H9 (cell line): ENCODE measurements at regions not wholly inside any gene's neighbourhood (a gene's known extent, or its start where the extent isn't known, plus 50 kb on each side); places are given as distances from the start of the nearest gene placed in this dataset.

Source experiments
- DNase-seq: peaks from one replicate; pipeline ENCODE4 v3.0.0-alpha.2; 2017
- H2AFZ ChIP-seq: one replicate; pipeline ENCODE4 v1.6.1; 2013; ENCODE audit warnings: mild to moderate bottlenecking, low read length, control low read depth, moderate library complexity
- H2AK5ac ChIP-seq: 2 replicates; pipeline ENCODE4 v1.6.1; 2013; ENCODE audit warnings: low read length, control low read depth, mixed read lengths; ENCODE audit not compliant: insufficient read length
- H2BK120ac ChIP-seq: one replicate; pipeline ENCODE4 v1.6.1; 2013; ENCODE audit warnings: low read depth, mild to moderate bottlenecking, low read length, control low read depth, inconsistent platforms; ENCODE audit not compliant: poor library complexity, severe bottlenecking
- H2BK12ac ChIP-seq: 2 replicates; pipeline ENCODE4 v1.6.1; 2013; ENCODE audit warnings: low read length, control low read depth, mixed read lengths, low read depth; ENCODE audit not compliant: insufficient read length
- H2BK15ac ChIP-seq: 2 replicates; pipeline ENCODE4 v1.6.1; 2013; ENCODE audit warnings: low read depth, low read length, control low read depth
- H2BK20ac ChIP-seq: one replicate; pipeline ENCODE4 v1.6.1; 2013; ENCODE audit warnings: low read depth, mild to moderate bottlenecking, low read length, control low read depth, inconsistent platforms; ENCODE audit not compliant: poor library complexity, severe bottlenecking
- H2BK5ac ChIP-seq: 2 replicates; pipeline ENCODE4 v1.6.1; 2013; ENCODE audit warnings: low read length, control low read depth, mixed read lengths; ENCODE audit not compliant: insufficient read length
- H3K14ac ChIP-seq: 2 replicates; pipeline ENCODE4 v1.6.1; 2013; ENCODE audit warnings: low read length, control low read depth; ENCODE audit not compliant: insufficient read depth
- H3K18ac ChIP-seq: 2 replicates; pipeline ENCODE4 v1.6.1; 2013; ENCODE audit warnings: low read depth, mild to moderate bottlenecking, mixed read lengths, low read length, control low read depth; ENCODE audit not compliant: insufficient read length
- H3K23ac ChIP-seq: 2 replicates; pipeline ENCODE4 v1.6.1; 2013; ENCODE audit warnings: low read length, control low read depth, mixed read lengths, low read depth; ENCODE audit not compliant: insufficient read length
- H3K23me2 ChIP-seq: 2 replicates; pipeline ENCODE4 v1.6.1; 2013; ENCODE audit warnings: low read depth, mild to moderate bottlenecking, mixed read lengths, low read length, control low read depth; ENCODE audit not compliant: insufficient read length, poor library complexity, severe bottlenecking
- H3K27ac ChIP-seq: 2 replicates; pipeline ENCODE4 v1.5.1; 2013; ENCODE audit warnings: low read length, control low read depth, mixed read lengths, low read depth; ENCODE audit not compliant: insufficient read length
- H3K27me3 ChIP-seq: 2 replicates; pipeline ENCODE4 v1.6.1; 2013; ENCODE audit warnings: low read length, control low read depth, inconsistent platforms; ENCODE audit not compliant: insufficient read depth
- H3K4ac ChIP-seq: 2 replicates; pipeline ENCODE4 v1.6.1; 2013; ENCODE audit warnings: low read depth, mild to moderate bottlenecking, control low read depth, inconsistent platforms, low read length, moderate library complexity
- H3K4me1 ChIP-seq: 2 replicates; pipeline ENCODE4 v1.6.1; 2013; ENCODE audit warnings: low read length, control low read depth, inconsistent platforms; ENCODE audit not compliant: insufficient read depth
- H3K4me2 ChIP-seq: 2 replicates; pipeline ENCODE4 v1.6.1; 2013; ENCODE audit warnings: low read length, control low read depth, mixed read lengths; ENCODE audit not compliant: insufficient read length, insufficient read depth
- H3K56ac ChIP-seq: 2 replicates; pipeline ENCODE4 v1.6.1; 2013; ENCODE audit warnings: low read depth, mild to moderate bottlenecking, mixed read lengths, low read length, control low read depth; ENCODE audit not compliant: insufficient read length
- H3K79me1 ChIP-seq: 2 replicates; pipeline ENCODE4 v1.6.1; 2013; ENCODE audit warnings: low read depth, mild to moderate bottlenecking, moderate library complexity, low read length, control low read depth, inconsistent platforms; ENCODE audit not compliant: insufficient read depth, poor library complexity, severe bottlenecking
- H3K79me2 ChIP-seq: 2 replicates; pipeline ENCODE4 v1.6.1; 2013; ENCODE audit warnings: low read length, control low read depth, inconsistent platforms; ENCODE audit not compliant: insufficient read depth
- H3K9ac ChIP-seq: 2 replicates; pipeline ENCODE4 v1.6.1; 2013; ENCODE audit warnings: low read length, control low read depth, mixed read lengths; ENCODE audit not compliant: insufficient read length; ENCODE audit errors: extremely low read depth
- H3K9me3 ChIP-seq: one replicate; pipeline ENCODE4 v1.6.1; 2013; ENCODE audit warnings: low read depth, low read length, inconsistent platforms; ENCODE audit not compliant: control insufficient read depth
- H3T11ph ChIP-seq: one replicate; pipeline ENCODE4 v1.6.1; 2013; ENCODE audit warnings: mild to moderate bottlenecking, low read length, control low read depth, inconsistent platforms
- H4K20me1 ChIP-seq: one replicate; pipeline ENCODE4 v1.6.1; 2013; ENCODE audit not compliant: control insufficient read depth, insufficient read length, insufficient read depth
- H4K5ac ChIP-seq: 2 replicates; pipeline ENCODE4 v1.6.1; 2013; ENCODE audit warnings: low read depth, mild to moderate bottlenecking, mixed read lengths, low read length, control low read depth; ENCODE audit not compliant: insufficient read length
- H4K8ac ChIP-seq: replicated peaks from 2 replicates; pipeline ENCODE4 v1.6.1; 2013; ENCODE audit warnings: low read length, control low read depth, mixed read lengths, low read depth; ENCODE audit not compliant: insufficient read length
- H4K91ac ChIP-seq: 2 replicates; pipeline ENCODE4 v1.6.1; 2013; ENCODE audit warnings: low read depth, mild to moderate bottlenecking, moderate library complexity, mixed read lengths, low read length, control low read depth; ENCODE audit not compliant: insufficient read length
- H3K27ac Mint-ChIP-seq, 3 experiments: 2 replicates in 2 of 3; 3 replicates in 1 of 3; pipeline ENCODE4 v1.8.0; 2020 to 2021; ENCODE audit warnings: mixed read lengths in 3 of 3, mild to moderate bottlenecking in 1 of 3, moderate library complexity in 1 of 3
- H3K27me3 Mint-ChIP-seq: 2 replicates; pipeline ENCODE4 v1.8.0; 2021; ENCODE audit warnings: low read depth, mild to moderate bottlenecking, moderate library complexity, mixed read lengths
- H3K36me3 Mint-ChIP-seq, 3 experiments: 2 replicates in 2 of 3; 3 replicates in 1 of 3; pipeline ENCODE4 v1.8.0; 2020 to 2021; ENCODE audit warnings: low read depth in 3 of 3, mixed read lengths in 3 of 3; ENCODE audit not compliant: insufficient read depth in 1 of 3
- H3K4me1 Mint-ChIP-seq, 2 experiments: 2 replicates each; pipeline ENCODE4 v1.8.0; 2020; ENCODE audit warnings: mixed read lengths in 2 of 2
- H3K4me3 Mint-ChIP-seq, 2 experiments: 2 replicates in 1 of 2; 3 replicates in 1 of 2; pipeline ENCODE4 v1.8.0; 2020 to 2021; ENCODE audit warnings: mild to moderate bottlenecking in 2 of 2, mixed read lengths in 2 of 2, moderate library complexity in 1 of 2
- H3K9me3 Mint-ChIP-seq, 2 experiments: 2 replicates in 1 of 2; 3 replicates in 1 of 2; pipeline ENCODE4 v1.8.0; 2020; ENCODE audit warnings: mild to moderate bottlenecking in 2 of 2, mixed read lengths in 2 of 2, moderate library complexity in 1 of 2
- WGBS: extraction: QIAGEN DNeasy Blood & Tissue Kit; methylation state at CpG from one replicate; pipeline ENCODE4 v1.1.7; 2013; ENCODE audit warnings: missing lambda C conversion rate, low lambda C conversion rate, mixed read lengths; ENCODE audit not compliant: insufficient read length; ENCODE audit errors: extremely low coverage; 5-methylcytosine and 5-hydroxymethylcytosine counted together
- TF ChIP-seq, protein P1 (sequence below): fragments of 200-600 bp; sonication (generic); conservative IDR thresholded peaks from 3 replicates; pipeline ENCODE4 v1.8.0; 2021; ENCODE audit warnings: antibody characterized with exemption, mild to moderate bottlenecking

DNA sequence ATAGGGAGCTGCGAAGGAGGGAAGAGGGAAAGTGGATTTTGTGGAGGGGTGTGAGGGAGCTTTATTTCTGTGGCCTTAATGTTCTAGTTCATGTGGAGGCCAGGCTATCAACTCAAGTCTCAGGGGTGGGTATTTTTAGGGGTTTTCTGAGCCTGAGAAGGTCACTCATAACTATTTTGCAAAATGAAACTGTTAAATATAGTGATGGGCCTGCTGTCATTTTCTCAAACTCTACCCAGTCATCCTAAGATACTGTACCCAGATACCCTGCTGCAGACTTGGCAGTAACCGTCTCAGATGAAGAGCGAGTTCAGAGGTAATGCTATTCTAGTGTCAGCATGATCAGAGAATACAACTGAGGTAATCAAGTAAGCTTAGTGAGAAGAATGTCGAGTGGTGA lies 545.0 kb upstream of the TBL1XR1 start:
- Mint-ChIP-seq H3K27ac (no peak overlapping the region), H3K27me3 (no peaks in the 10 kb centered on the region), H3K4me3 (no peak overlapping the region), H3K36me3 (no peaks in the 10 kb centered on the region; a peak in 1 of 7 replicates), H3K9me3 (peaks cover 0 to 2% of the 10 kb centered on the region in 2 experiments; a peak in 1 of 5 replicates), H3K4me1 (peaks cover 9 to 14% of the 10 kb centered on the region in 2 experiments)
- Histone ChIP-seq H3K23me2 (no peaks in the 10 kb centered on the region), H2BK12ac (no peak overlapping the region), H2BK120ac (no peak overlapping the region), H3K4me2 (no peak overlapping the region), H3K27me3 (no peaks in the 10 kb centered on the region), H3K18ac (no peak overlapping the region), H3K79me2 (no peaks in the 10 kb centered on the region), H3K56ac (no peak overlapping the region), H3K4ac (no peak overlapping the region), H3K23ac (no peak overlapping the region), H2BK5ac (no peak overlapping the region), H3K27ac (no peak overlapping the region), H4K8ac (no peak overlapping the region), H3K9ac (no peak overlapping the region), H3K4me1 (no peaks in the 10 kb centered on the region; the same call in 1 of the 2 replicates), H4K91ac (no peak overlapping the region), H3K9me3 (no peaks in the 10 kb centered on the region), H3K79me1 (no peaks in the 10 kb centered on the region), H2AK5ac (no peak overlapping the region), H4K5ac (no peak overlapping the region), H4K20me1 (no peaks in the 10 kb centered on the region), H2BK15ac (no peak overlapping the region), H2BK20ac (no peak overlapping the region), H3K14ac (no peak overlapping the region), H2AFZ (no peak overlapping the region), H3T11ph (no peak overlapping the region)
- no peak for DNase-seq
- WGBS = no CpG with 5 or more reads among the region's 4 CpGs
- TF ChIP-seq, protein P1, sequence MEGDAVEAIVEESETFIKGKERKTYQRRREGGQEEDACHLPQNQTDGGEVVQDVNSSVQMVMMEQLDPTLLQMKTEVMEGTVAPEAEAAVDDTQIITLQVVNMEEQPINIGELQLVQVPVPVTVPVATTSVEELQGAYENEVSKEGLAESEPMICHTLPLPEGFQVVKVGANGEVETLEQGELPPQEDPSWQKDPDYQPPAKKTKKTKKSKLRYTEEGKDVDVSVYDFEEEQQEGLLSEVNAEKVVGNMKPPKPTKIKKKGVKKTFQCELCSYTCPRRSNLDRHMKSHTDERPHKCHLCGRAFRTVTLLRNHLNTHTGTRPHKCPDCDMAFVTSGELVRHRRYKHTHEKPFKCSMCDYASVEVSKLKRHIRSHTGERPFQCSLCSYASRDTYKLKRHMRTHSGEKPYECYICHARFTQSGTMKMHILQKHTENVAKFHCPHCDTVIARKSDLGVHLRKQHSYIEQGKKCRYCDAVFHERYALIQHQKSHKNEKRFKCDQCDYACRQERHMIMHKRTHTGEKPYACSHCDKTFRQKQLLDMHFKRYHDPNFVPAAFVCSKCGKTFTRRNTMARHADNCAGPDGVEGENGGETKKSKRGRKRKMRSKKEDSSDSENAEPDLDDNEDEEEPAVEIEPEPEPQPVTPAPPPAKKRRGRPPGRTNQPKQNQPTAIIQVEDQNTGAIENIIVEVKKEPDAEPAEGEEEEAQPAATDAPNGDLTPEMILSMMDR = no peak
